Brain microvascular endothelial cell (primary cell): ENCODE measurements at regions not wholly inside any gene's neighbourhood (a gene's known extent, or its start where the extent isn't known, plus 50 kb on each side); places are given as distances from the start of the nearest gene placed in this dataset.

Source experiments
- DNase-seq: peaks from one replicate; pipeline ENCODE4 v3.0.0-alpha.2; 2020
- H3K27ac ChIP-seq: fragments of 250-450 bp; sonication (Bioruptor Pico); 2 replicates; pipeline ENCODE4 v1.5.1; 2020; ENCODE audit warnings: mild to moderate bottlenecking, moderate library complexity
- H3K27me3 ChIP-seq: fragments of 250-450 bp; sonication (Bioruptor Pico); replicated peaks from 2 replicates; pipeline ENCODE4 v1.5.1; 2020; ENCODE audit warnings: mild to moderate bottlenecking
- H3K36me3 ChIP-seq: fragments of 250-450 bp; sonication (Bioruptor Pico); replicated peaks from 2 replicates; pipeline ENCODE4 v1.5.1; 2020; ENCODE audit warnings: mild to moderate bottlenecking
- H3K4me3 ChIP-seq: 2 replicates; pipeline ENCODE4 v1.5.1; 2011; ENCODE audit warnings: low read depth, mild to moderate bottlenecking, control low read depth, low read length, moderate library complexity
- in situ Hi-C: cut with HindIII; loops from 2 replicates; pipeline ENCODE4 v1.10.0; 2017; ENCODE audit warnings: low sequenced_read_pairs, low pct_ligation_motif_present
- TF ChIP-seq, protein P1 (sequence below): IDR thresholded peaks from 2 replicates; pipeline ENCODE4 v1.5.1; 2011; ENCODE audit warnings: low read depth, mild to moderate bottlenecking, moderate library complexity, low read length, control low read depth, inconsistent platforms; ENCODE audit errors: missing control alignments

DNA sequence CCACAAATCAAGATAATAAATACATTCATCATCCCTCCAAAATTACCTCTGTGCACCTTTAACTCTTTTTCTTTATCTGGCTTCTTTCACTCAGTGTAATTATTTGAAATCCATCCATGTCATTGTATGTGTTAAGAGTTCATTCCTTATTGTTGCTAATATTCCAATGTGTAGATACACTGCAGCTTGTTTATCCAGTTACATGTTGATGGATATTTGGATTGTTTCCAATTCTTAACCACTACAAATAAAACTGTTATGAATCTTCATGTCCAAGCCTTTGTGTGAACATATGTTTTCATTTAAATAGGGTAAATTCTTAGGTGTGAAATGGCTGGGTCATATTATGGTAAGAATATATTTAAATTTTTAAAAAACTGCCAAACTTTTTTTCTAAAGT, 323.3 kb upstream of the NCAM1 start:
- Histone ChIP-seq H3K27me3 (no peaks in the 10 kb centered on the region), H3K36me3 (no peaks in the 10 kb centered on the region), H3K4me3 (no peak overlapping the region), H3K27ac (no peak overlapping the region)
- DNase-seq: no peak
- TF ChIP-seq, protein P1, sequence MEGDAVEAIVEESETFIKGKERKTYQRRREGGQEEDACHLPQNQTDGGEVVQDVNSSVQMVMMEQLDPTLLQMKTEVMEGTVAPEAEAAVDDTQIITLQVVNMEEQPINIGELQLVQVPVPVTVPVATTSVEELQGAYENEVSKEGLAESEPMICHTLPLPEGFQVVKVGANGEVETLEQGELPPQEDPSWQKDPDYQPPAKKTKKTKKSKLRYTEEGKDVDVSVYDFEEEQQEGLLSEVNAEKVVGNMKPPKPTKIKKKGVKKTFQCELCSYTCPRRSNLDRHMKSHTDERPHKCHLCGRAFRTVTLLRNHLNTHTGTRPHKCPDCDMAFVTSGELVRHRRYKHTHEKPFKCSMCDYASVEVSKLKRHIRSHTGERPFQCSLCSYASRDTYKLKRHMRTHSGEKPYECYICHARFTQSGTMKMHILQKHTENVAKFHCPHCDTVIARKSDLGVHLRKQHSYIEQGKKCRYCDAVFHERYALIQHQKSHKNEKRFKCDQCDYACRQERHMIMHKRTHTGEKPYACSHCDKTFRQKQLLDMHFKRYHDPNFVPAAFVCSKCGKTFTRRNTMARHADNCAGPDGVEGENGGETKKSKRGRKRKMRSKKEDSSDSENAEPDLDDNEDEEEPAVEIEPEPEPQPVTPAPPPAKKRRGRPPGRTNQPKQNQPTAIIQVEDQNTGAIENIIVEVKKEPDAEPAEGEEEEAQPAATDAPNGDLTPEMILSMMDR: no peak
- in situ Hi-C loops: no loop called here

DNA sequence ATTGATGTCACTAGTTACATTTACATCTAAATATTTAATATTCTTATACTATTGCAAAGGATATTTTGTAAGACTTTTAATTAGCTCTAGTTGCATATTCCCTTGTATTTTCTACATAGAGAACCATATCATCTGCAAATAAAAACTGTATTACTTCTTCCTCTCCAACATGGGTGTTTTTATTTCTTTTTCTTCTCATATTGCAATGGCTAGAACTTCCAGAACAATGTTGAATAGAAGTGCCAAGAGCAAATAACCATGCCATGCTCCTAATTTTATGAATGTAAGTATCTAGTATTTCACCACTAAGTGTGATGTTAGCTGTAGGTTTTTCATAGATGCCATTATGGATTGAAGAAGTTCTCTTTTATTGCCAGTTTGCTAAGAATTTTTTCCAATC, 321.8 kb upstream of the NCAM1 start:
- DNase-seq: no peak
- in situ Hi-C loops: no loop called here
- Histone ChIP-seq H3K4me3 (no peak overlapping the region), H3K36me3 (no peaks in the 10 kb centered on the region), H3K27me3 (no peaks in the 10 kb centered on the region), H3K27ac (no peak overlapping the region)
- TF ChIP-seq, protein P1: no peak

DNA sequence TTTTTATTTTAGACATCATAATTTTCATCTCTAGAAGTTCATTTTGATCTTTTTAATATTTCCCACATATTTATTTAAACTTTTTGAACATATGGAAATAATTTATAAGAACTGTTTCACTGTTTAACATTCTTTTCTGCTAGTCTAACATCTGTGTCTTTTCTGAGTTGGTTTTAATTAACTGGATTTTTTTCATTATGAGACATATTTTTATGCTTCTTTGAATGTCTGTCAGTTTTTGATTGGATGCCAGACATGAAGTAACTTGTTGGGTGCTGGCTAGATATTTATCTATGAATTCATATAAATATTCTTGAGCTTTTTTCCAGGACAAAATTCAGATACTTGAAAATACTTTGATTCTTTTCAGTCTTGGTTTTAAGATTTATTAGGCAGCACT, 317.8 kb upstream of the NCAM1 start:
- no peak for DNase-seq
- Histone ChIP-seq H3K36me3 (no peaks in the 10 kb centered on the region), H3K4me3 (no peak overlapping the region), H3K27ac (no peak overlapping the region), H3K27me3 (no peaks in the 10 kb centered on the region)
- TF ChIP-seq, protein P1: no peak
- in situ Hi-C loops: no loop called here

DNA sequence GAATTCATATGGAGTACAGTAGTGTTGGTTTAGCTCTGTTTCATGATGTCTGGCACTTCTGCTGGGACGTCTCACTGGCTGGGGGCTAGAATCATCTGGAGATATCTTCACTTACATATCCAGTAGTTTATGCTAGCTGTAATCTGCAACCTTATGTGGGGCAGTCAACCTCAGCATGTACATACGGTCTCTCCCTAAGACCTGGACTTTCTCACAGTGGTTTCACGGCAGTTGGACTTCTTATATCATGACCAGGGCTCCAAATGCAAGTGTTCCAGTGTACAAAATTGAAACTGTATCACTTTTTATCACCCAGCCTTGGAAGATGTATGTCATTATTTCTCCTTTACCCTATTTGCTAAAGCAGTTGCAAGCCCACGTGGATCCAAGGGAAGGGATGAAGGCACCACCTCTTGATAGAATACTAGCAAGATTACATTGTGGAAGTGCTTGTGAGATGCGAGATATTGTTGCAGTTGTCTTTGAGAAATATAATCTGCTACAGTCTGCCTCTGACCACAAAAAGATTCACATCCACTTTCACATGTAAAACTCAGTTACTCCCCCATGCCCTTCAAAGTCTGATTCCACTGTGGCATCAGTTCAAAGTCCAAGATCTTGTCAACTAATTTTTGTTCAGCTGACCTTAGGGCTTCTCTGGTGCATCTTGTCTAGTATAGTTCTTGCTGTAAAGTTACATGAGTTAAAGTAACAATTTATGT, 316.6 kb upstream of the NCAM1 start:
- in situ Hi-C loops: no loop called here
- no peak overlapping the region for H3K4me3 ChIP-seq
- no peaks in the 10 kb centered on the region for H3K27me3 ChIP-seq
- H3K27ac ChIP-seq: no peak overlapping the region
- no peaks in the 10 kb centered on the region for H3K36me3 ChIP-seq
- TF ChIP-seq, protein P1: no peak
- DNase-seq: no peak

DNA sequence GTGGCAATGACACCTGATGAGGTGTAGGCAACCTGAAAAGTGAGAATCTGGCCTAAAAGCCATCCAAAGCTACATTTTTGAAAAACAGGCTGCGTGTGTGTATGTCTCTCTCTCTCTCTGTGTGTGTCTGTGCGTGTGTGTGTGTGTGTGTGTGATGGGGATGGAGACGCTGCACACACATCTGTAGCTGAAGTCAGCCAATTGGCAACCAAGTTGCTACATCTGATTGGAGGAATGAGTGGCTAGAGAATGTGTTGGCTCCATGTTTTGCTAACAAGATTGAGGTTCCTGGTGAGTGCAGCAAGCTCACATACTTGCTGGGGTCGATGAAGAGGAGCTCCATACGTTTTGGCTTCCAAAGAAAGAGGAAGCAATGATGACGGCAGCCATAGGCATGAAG, 311.4 kb upstream of the NCAM1 start:
- Histone ChIP-seq H3K36me3 (no peaks in the 10 kb centered on the region), H3K27me3 (no peaks in the 10 kb centered on the region), H3K27ac (no peak overlapping the region), H3K4me3 (no peak overlapping the region)
- in situ Hi-C loops: no loop called here
- no peak for DNase-seq
- TF ChIP-seq, protein P1: no peak

DNA sequence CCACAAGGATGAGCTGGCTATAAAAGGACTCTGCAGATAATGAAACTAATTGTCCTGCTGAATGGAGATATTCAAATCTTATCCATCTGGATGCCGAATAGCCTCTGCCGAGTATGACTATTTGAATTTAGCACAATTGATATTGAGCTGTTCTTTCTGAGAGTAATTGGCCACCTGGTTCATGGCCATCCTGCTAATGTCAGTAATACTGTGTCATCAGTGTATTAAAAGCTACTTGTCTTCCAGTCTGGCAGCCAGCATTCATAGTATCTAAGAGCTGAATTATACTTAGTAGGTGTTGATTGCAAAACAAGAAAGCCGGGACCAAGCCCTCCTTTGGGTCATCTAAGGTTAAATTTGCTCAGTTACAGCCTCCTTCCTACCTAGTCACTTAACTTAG, 310.7 kb upstream of the NCAM1 start:
- DNase-seq: no peak
- Histone ChIP-seq H3K4me3 (no peak overlapping the region), H3K27ac (no peak overlapping the region), H3K27me3 (no peaks in the 10 kb centered on the region), H3K36me3 (no peaks in the 10 kb centered on the region)
- TF ChIP-seq, protein P1: no peak
- in situ Hi-C loops: no loop called here
